OCI-LY7 (cell line): ENCODE measurements at regions not wholly inside any gene's neighbourhood (a gene's known extent, or its start where the extent isn't known, plus 50 kb on each side); places are given as distances from the start of the nearest gene placed in this dataset.

ENCODE experiments used
- BruUV-seq: library from RNA; stranded (reverse); fragments of 400-500 nt; replicated peaks from 2 replicates; lab custom pipeline; 2021; lab: Mats Ljungman, UMichigan
- CTCF ChIA-PET: fragments of 300-600 bp; sonication (Branson Sonifier 250); formaldehyde crosslinking; loops from one replicate; lab custom pipeline; 2022; ENCODE audit warnings: antibody characterized with exemption; ENCODE audit not compliant: unreplicated experiment; lab: Charles Lee
- POLR2A ChIA-PET: fragments of 300-600 bp; sonication (Branson Sonifier 250); formaldehyde crosslinking; loops from one replicate; lab custom pipeline; 2022; ENCODE audit warnings: antibody characterized with exemption; lab: Charles Lee
- DNase-seq: peaks from one replicate; pipeline ENCODE4 v3.0.0-alpha.2; 2015; ENCODE audit warnings: low spot score
- H2AFZ ChIP-seq: fragments of 200-600 bp; sonication (generic), shearing (Covaris generic); 2 replicates; pipeline ENCODE4 v1.6.1; 2014; ENCODE audit warnings: mild to moderate bottlenecking, antibody characterized with exemption, low read length, moderate library complexity
- H3K27ac ChIP-seq: fragments of 200-600 bp; sonication (generic); 2 replicates; pipeline ENCODE4 v1.5.1; 2014; ENCODE audit warnings: mixed run types, low read depth, mild to moderate bottlenecking, moderate library complexity, low read length, inconsistent platforms; ENCODE audit not compliant: poor library complexity, severe bottlenecking
- H3K36me3 ChIP-seq: fragments of 200-600 bp; sonication (generic); 2 replicates; pipeline ENCODE4 v1.6.1; 2014; ENCODE audit warnings: mild to moderate bottlenecking, antibody characterized with exemption, low read length, moderate library complexity, mixed read lengths; ENCODE audit not compliant: insufficient read depth
- H3K4me1 ChIP-seq: fragments of 200-600 bp; sonication (generic); 2 replicates; pipeline ENCODE4 v1.5.1; 2014; ENCODE audit warnings: mild to moderate bottlenecking, low read length; ENCODE audit not compliant: insufficient read depth, poor library complexity, severe bottlenecking
- H3K4me2 ChIP-seq: fragments of 200-600 bp; sonication (generic); 2 replicates; pipeline ENCODE4 v1.6.1; 2014; ENCODE audit warnings: mild to moderate bottlenecking, low read length
- H3K4me3 ChIP-seq: fragments of 200-600 bp; sonication (generic); 2 replicates; pipeline ENCODE4 v1.5.1; 2014; ENCODE audit warnings: mild to moderate bottlenecking, low read depth, low read length; ENCODE audit not compliant: poor library complexity, severe bottlenecking
- H3K79me2 ChIP-seq: fragments of 200-600 bp; sonication (generic); 2 replicates; pipeline ENCODE4 v1.6.1; 2016; ENCODE audit warnings: low read depth, mild to moderate bottlenecking, low read length, moderate library complexity, mixed read lengths; ENCODE audit not compliant: insufficient read depth
- H3K9me2 ChIP-seq: fragments of 200-600 bp; sonication (generic); 2 replicates; pipeline ENCODE4 v1.6.1; 2016; ENCODE audit warnings: mild to moderate bottlenecking, low read length, mixed read lengths; ENCODE audit not compliant: insufficient read depth
- H3K9me3 ChIP-seq: fragments of 200-600 bp; sonication (generic); 2 replicates; pipeline ENCODE4 v1.6.1; 2014; ENCODE audit warnings: mild to moderate bottlenecking, mixed run types, low read length, mixed read lengths
- H4K20me1 ChIP-seq: fragments of 200-600 bp; sonication (generic); 2 replicates; pipeline ENCODE4 v1.6.1; 2014; ENCODE audit warnings: mild to moderate bottlenecking, antibody characterized with exemption, low read length, moderate library complexity, mixed read lengths; ENCODE audit not compliant: insufficient read depth
- EZH2phosphoT487 ChIP-seq: fragments of 200-600 bp; sonication (generic); IDR thresholded peaks from 2 replicates; pipeline ENCODE4 v1.6.1; 2018; ENCODE audit warnings: low read depth, borderline replicate concordance, mild to moderate bottlenecking, mixed run types, antibody characterized with exemption, low read length, moderate library complexity, mixed read lengths
- intact Hi-C: fragments of 100-400 bp; cut with micrococcal nuclease; formaldehyde crosslinking; loops from one replicate; pipeline ENCODE4 v1.10.0; 2022; ENCODE audit not compliant: unreplicated experiment
- TF ChIP-seq, protein P1 (sequence below): fragments of 200-600 bp; sonication (generic); conservative IDR thresholded peaks from 2 replicates; pipeline ENCODE4 v1.5.1; 2014; ENCODE audit warnings: mild to moderate bottlenecking, antibody characterized with exemption, low read length, moderate library complexity, mixed read lengths

DNA sequence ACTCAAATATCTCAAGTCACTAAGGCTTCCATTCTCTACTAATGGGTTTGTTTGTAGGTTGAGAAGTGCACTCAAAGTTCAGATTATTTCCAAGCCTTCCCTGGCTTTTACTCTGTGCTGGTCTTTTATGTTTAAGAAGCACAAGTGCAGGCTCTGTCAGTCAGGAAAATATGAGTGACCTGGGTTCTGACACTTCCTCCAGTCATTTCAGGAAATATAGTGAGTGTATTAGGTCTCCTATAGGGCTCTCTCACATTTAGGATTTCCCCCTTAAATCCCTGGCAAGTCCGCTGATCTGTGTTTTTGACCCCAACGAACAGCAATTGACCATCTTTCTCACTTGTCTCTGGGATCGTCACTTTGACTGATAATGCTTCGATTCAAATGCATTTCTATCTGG is 210.2 kb downstream of the ARPP21 start:
- Histone ChIP-seq H3K36me3 (no peaks in the 10 kb centered on the region), H4K20me1 (no peaks in the 10 kb centered on the region), H3K9me2 (no peaks in the 10 kb centered on the region), H3K27ac (no peak overlapping the region), H3K4me1 (no peaks in the 10 kb centered on the region), H3K4me3 (no peak overlapping the region), H3K79me2 (no peaks in the 10 kb centered on the region), H3K4me2 (no peak overlapping the region), H2AFZ (0 out of 2 replicates have a peak overlapping the region, but pooled peaks have one; percentile 17), H3K9me3 (no peaks in the 10 kb centered on the region)
- TF ChIP-seq, protein P1, sequence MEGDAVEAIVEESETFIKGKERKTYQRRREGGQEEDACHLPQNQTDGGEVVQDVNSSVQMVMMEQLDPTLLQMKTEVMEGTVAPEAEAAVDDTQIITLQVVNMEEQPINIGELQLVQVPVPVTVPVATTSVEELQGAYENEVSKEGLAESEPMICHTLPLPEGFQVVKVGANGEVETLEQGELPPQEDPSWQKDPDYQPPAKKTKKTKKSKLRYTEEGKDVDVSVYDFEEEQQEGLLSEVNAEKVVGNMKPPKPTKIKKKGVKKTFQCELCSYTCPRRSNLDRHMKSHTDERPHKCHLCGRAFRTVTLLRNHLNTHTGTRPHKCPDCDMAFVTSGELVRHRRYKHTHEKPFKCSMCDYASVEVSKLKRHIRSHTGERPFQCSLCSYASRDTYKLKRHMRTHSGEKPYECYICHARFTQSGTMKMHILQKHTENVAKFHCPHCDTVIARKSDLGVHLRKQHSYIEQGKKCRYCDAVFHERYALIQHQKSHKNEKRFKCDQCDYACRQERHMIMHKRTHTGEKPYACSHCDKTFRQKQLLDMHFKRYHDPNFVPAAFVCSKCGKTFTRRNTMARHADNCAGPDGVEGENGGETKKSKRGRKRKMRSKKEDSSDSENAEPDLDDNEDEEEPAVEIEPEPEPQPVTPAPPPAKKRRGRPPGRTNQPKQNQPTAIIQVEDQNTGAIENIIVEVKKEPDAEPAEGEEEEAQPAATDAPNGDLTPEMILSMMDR: no peak
- no peak for TF ChIP-seq EZH2phosphoT487
- ChIA-PET CTCF (no interaction called here), POLR2A (interaction anchor here (0.6 kb wide), 1 partner anchor 11 kb away, joined by 6 read pairs; no protein-coding TSS in a partner anchor)
- DNase-seq: no peak
- intact Hi-C loops: no loop called here
- no TSS peak for BruUV-seq

DNA sequence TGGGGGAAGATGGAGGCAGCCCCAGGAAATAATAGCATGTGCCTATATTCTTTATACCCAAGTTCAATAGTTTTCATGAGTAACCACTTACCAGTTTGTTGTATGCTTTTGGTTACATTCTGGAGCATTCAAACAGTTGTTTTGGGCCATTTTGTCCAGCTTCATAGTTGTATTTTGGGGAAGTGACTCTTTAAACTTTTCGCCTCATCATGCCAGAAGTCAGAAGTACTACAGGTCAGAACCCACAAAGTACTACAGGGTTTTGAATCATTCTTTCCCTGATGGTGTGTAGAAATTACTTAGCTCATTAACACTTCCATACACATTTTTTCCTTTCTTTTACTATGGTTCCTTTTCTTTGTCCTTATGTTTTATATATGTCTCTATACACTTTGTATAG is 210.6 kb downstream of the ARPP21 start:
- Histone ChIP-seq H3K79me2 (no peaks in the 10 kb centered on the region), H3K9me2 (no peaks in the 10 kb centered on the region), H3K9me3 (no peaks in the 10 kb centered on the region), H3K4me1 (no peaks in the 10 kb centered on the region), H3K36me3 (no peaks in the 10 kb centered on the region), H3K27ac (no peak overlapping the region), H4K20me1 (no peaks in the 10 kb centered on the region), H3K4me2 (no peak overlapping the region), H2AFZ (0 out of 2 replicates have a peak overlapping the region, but pooled peaks have one; percentile 17), H3K4me3 (no peak overlapping the region)
- BruUV-seq: no TSS peak
- intact Hi-C loops: no loop called here
- CTCF ChIA-PET: no interaction called here
- POLR2A ChIA-PET: interaction anchor here (0.6 kb wide), 1 partner anchor 11 kb away, joined by 6 read pairs; no protein-coding TSS in a partner anchor
- TF ChIP-seq EZH2phosphoT487: no peak
- TF ChIP-seq, protein P1: no peak
- no peak for DNase-seq

DNA sequence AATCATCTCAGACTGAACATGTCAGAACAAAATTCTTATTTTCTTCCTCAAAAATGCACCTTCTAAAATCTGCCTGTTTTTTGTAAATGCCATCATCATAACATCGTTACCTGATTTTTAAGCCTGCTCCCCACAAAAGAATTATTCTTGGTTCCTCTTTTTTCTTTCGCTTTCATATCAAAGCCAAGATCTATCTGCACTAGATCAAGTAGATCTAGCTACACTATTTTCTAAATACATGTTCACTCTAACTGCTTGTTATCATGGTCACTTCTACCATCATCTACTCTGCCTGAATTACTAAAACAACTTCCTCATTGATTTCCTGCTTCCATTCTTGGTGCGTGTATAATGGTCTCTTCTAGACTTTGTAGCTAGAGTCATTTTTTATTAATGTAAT is 217.7 kb downstream of the ARPP21 start:
- intact Hi-C loops: loop anchor here (2.0 kb wide), 1 partner anchor 192 kb away; no protein-coding TSS in a partner anchor

More for the DNA sequence above, 217.7 kb downstream of the ARPP21 start:
- H3K36me3 ChIP-seq: no peaks in the 10 kb centered on the region
- no peaks in the 10 kb centered on the region for H3K79me2 ChIP-seq
- H2AFZ ChIP-seq: peak overlapping the region; percentile 95
- ChIA-PET CTCF (interaction anchor here (0.6 kb wide), 1 partner anchor 52 kb away, joined by 5 read pairs; no protein-coding TSS in a partner anchor), POLR2A (interaction anchor here (1.0 to 2.3 kb wide), 6 partner anchors 10 to 397 kb away, joined by 3 to 7 read pairs (median 4); no protein-coding TSS in a partner anchor)
- peak overlapping the region; percentile 70 for H3K27ac ChIP-seq
- peak overlapping the region; percentile 71 for H3K4me2 ChIP-seq
- TF ChIP-seq, protein P1: no peak
- no peak for TF ChIP-seq EZH2phosphoT487
- H3K4me3 ChIP-seq: peak overlapping the region; percentile 36
- DNase-seq: peak; percentile 76
- peaks cover 11% of the 10 kb centered on the region; the same call in 1 of the 2 replicates for H3K9me3 ChIP-seq
- no TSS peak for BruUV-seq
- H3K9me2 ChIP-seq: no peaks in the 10 kb centered on the region
- H4K20me1 ChIP-seq: no peaks in the 10 kb centered on the region
- peaks cover 21% of the 10 kb centered on the region for H3K4me1 ChIP-seq
